HEK293 (cell line): ENCODE measurements at regions not wholly inside any gene's neighbourhood (a gene's known extent, or its start where the extent isn't known, plus 50 kb on each side); places are given as distances from the start of the nearest gene placed in this dataset.

Source experiments
- CTCF ChIA-PET: fragments of 350-600 bp; formaldehyde crosslinking; extraction: SDS; loops from one replicate; lab custom pipeline; 2021; ENCODE audit warnings: antibody characterized with exemption; lab: Yijun Ruan, JAX
- POLR2A ChIA-PET: fragments of 300-600 bp; formaldehyde crosslinking; extraction: SDS; loops from one replicate; lab custom pipeline; 2020; ENCODE audit warnings: antibody characterized with exemption, inconsistent platforms; lab: Yijun Ruan, JAX
- H3K27ac ChIP-seq: fragments of 200-500 bp; sonication (Bioruptor generic); 2 replicates; pipeline ENCODE4 v1.5.1; 2014; ENCODE audit warnings: low read depth, low read length, control low read depth, inconsistent platforms; ENCODE audit errors: extremely low read depth
- H3K36me3 ChIP-seq, 2 experiments: fragments of 200-500 bp in 1 of 2; sonication (Bioruptor generic) in 1 of 2; 1 replicate in 1 of 2; 2 replicates in 1 of 2; pipeline ENCODE4 v1.5.1; 2014 to 2017; ENCODE audit warnings: inconsistent platforms in 2 of 2, low read length in 2 of 2; ENCODE audit not compliant: control insufficient read depth in 2 of 2, insufficient read depth in 1 of 2
- H3K4me1 ChIP-seq: fragments of 200-500 bp; sonication (Bioruptor generic); 2 replicates; pipeline ENCODE4 v1.5.1; 2014; ENCODE audit warnings: mild to moderate bottlenecking, low read length, inconsistent platforms; ENCODE audit not compliant: control insufficient read depth, insufficient read depth
- H3K4me3 ChIP-seq: 2 replicates; pipeline ENCODE4 v1.5.1; 2011; ENCODE audit warnings: low read depth, mild to moderate bottlenecking, control low read depth, low read length, moderate library complexity
- H3K9me3 ChIP-seq: fragments of 200-500 bp; sonication (Bioruptor generic); 2 replicates; pipeline ENCODE4 v1.5.1; 2014; ENCODE audit warnings: low read depth, low read length, inconsistent platforms; ENCODE audit not compliant: control insufficient read depth, insufficient read depth
- HOXA7 ChIP-seq: sonication (generic); formaldehyde crosslinking; IDR thresholded peaks from 2 replicates; pipeline ENCODE4 v1.8.1; 2022; ENCODE audit warnings: missing genetic modification reagents, borderline replicate concordance
- KLF1 ChIP-seq: fragments of 450-650 bp; formaldehyde crosslinking; IDR thresholded peaks from 2 replicates; pipeline ENCODE4 v1.5.1; 2016; ENCODE audit warnings: missing biosample characterization, missing genetic modification characterization
- KLF16 ChIP-seq: fragments of 450-650 bp; formaldehyde crosslinking; IDR thresholded peaks from 2 replicates; pipeline ENCODE4 v1.5.1; 2017; ENCODE audit warnings: missing biosample characterization, missing genetic modification characterization
- KLF8 ChIP-seq: fragments of 450-650 bp; formaldehyde crosslinking; IDR thresholded peaks from 2 replicates; pipeline ENCODE4 v1.5.1; 2016; ENCODE audit warnings: missing biosample characterization, missing genetic modification characterization
- SALL2 ChIP-seq: fragments of 450-650 bp; formaldehyde crosslinking; IDR thresholded peaks from 2 replicates; pipeline ENCODE4 v1.5.0; 2017; ENCODE audit warnings: missing biosample characterization, mild to moderate bottlenecking, missing genetic modification characterization, borderline replicate concordance
- SETDB1 ChIP-seq: IDR thresholded peaks from one replicate; pipeline ENCODE4 v1.6.1; 2017; ENCODE audit warnings: mild to moderate bottlenecking, low read length, moderate library complexity, mixed read lengths; ENCODE audit not compliant: insufficient read length
- SP2 ChIP-seq: fragments of 450-650 bp; formaldehyde crosslinking; IDR thresholded peaks from 2 replicates; pipeline ENCODE4 v1.5.1; 2016; ENCODE audit warnings: missing biosample characterization, missing genetic modification characterization
- TCF7L2 ChIP-seq: IDR thresholded peaks from 2 replicates; pipeline ENCODE4 v1.6.1; 2011; ENCODE audit warnings: low read depth, mild to moderate bottlenecking, inconsistent platforms, low read length, moderate library complexity, borderline replicate concordance
- ZBTB11 ChIP-seq: fragments of 450-650 bp; formaldehyde crosslinking; conservative IDR thresholded peaks from 2 replicates; pipeline ENCODE4 v1.5.1; 2016; ENCODE audit warnings: low read depth, missing biosample characterization, missing genetic modification characterization
- ZBTB17 ChIP-seq: fragments of 450-650 bp; formaldehyde crosslinking; IDR thresholded peaks from 2 replicates; pipeline ENCODE4 v1.5.1; 2016; ENCODE audit warnings: missing biosample characterization, missing genetic modification characterization
- ZBTB44 ChIP-seq: fragments of 450-650 bp; IDR thresholded peaks from 2 replicates; pipeline ENCODE4 v1.5.1; 2018; ENCODE audit warnings: missing biosample characterization, mild to moderate bottlenecking, missing genetic modification characterization
- ZBTB7A ChIP-seq: fragments of 450-650 bp; formaldehyde crosslinking; IDR thresholded peaks from 2 replicates; pipeline ENCODE4 v1.5.1; 2016; ENCODE audit warnings: low read depth, missing biosample characterization, missing genetic modification characterization
- ZFP41 ChIP-seq: fragments of 450-650 bp; formaldehyde crosslinking; IDR thresholded peaks from 2 replicates; pipeline ENCODE4 v1.5.1; 2016; ENCODE audit warnings: missing biosample characterization, missing genetic modification characterization, borderline replicate concordance
- ZNF202 ChIP-seq: fragments of 450-650 bp; formaldehyde crosslinking; IDR thresholded peaks from 2 replicates; pipeline ENCODE4 v1.5.1; 2016; ENCODE audit warnings: missing biosample characterization, missing genetic modification characterization, borderline replicate concordance
- ZNF239 ChIP-seq: fragments of 450-650 bp; formaldehyde crosslinking; IDR thresholded peaks from 2 replicates; pipeline ENCODE4 v1.5.1; 2016; ENCODE audit warnings: missing biosample characterization, missing genetic modification characterization
- ZNF24 ChIP-seq: fragments of 450-650 bp; formaldehyde crosslinking; IDR thresholded peaks from 2 replicates; pipeline ENCODE4 v1.5.1; 2016; ENCODE audit warnings: missing biosample characterization, missing genetic modification characterization
- ZNF488 ChIP-seq: fragments of 450-650 bp; formaldehyde crosslinking; IDR thresholded peaks from 2 replicates; pipeline ENCODE4 v1.5.1; 2016; ENCODE audit warnings: missing biosample characterization, missing genetic modification characterization
- ZNF501 ChIP-seq: fragments of 450-650 bp; formaldehyde crosslinking; IDR thresholded peaks from 2 replicates; pipeline ENCODE4 v1.5.1; 2016; ENCODE audit warnings: missing biosample characterization, missing genetic modification characterization
- ZNF621 ChIP-seq: fragments of 450-650 bp; formaldehyde crosslinking; IDR thresholded peaks from 2 replicates; pipeline ENCODE4 v1.5.1; 2017; ENCODE audit warnings: missing biosample characterization, missing genetic modification characterization
- ZNF624 ChIP-seq: fragments of 450-650 bp; formaldehyde crosslinking; IDR thresholded peaks from 2 replicates; pipeline ENCODE4 v1.5.1; 2017; ENCODE audit warnings: missing biosample characterization, missing genetic modification characterization
- ZNF629 ChIP-seq: fragments of 450-650 bp; formaldehyde crosslinking; IDR thresholded peaks from 2 replicates; pipeline ENCODE4 v1.5.1; 2017; ENCODE audit warnings: missing biosample characterization, missing genetic modification characterization
- ZNF658 ChIP-seq: fragments of 450-650 bp; formaldehyde crosslinking; IDR thresholded peaks from 2 replicates; pipeline ENCODE4; 2016; ENCODE audit warnings: missing biosample characterization, missing genetic modification characterization
- ZNF76 ChIP-seq: fragments of 450-650 bp; formaldehyde crosslinking; IDR thresholded peaks from 2 replicates; pipeline ENCODE4; 2016; ENCODE audit warnings: low read depth, missing biosample characterization, missing genetic modification characterization, borderline replicate concordance
- ZNF785 ChIP-seq: fragments of 450-650 bp; formaldehyde crosslinking; IDR thresholded peaks from 2 replicates; pipeline ENCODE4 v1.5.1; 2016; ENCODE audit warnings: missing biosample characterization, missing genetic modification characterization
- ZNF830 ChIP-seq: fragments of 450-650 bp; IDR thresholded peaks from 2 replicates; pipeline ENCODE4 v1.5.0; 2018; ENCODE audit warnings: missing biosample characterization, missing genetic modification characterization, low read depth, mild to moderate bottlenecking, moderate library complexity
- ZSCAN23 ChIP-seq: fragments of 450-650 bp; formaldehyde crosslinking; IDR thresholded peaks from 2 replicates; pipeline ENCODE4 v1.5.1; 2016; ENCODE audit warnings: missing biosample characterization, missing genetic modification characterization
- ZSCAN5A ChIP-seq: fragments of 450-650 bp; formaldehyde crosslinking; IDR thresholded peaks from 2 replicates; pipeline ENCODE4 v1.5.1; 2016; ENCODE audit warnings: missing biosample characterization, missing genetic modification characterization
- ZXDB ChIP-seq: fragments of 450-650 bp; formaldehyde crosslinking; IDR thresholded peaks from 2 replicates; pipeline ENCODE4 v1.5.1; 2016; ENCODE audit warnings: missing biosample characterization, missing genetic modification characterization

- TF ChIP-seq ZNF624 (tag by site-specific recombination): no peak
- TF ChIP-seq ZBTB7A (tag by site-specific recombination): no peak
- TF ChIP-seq ZNF658 (tag by site-specific recombination): no peak
- no peak for TF ChIP-seq ZBTB17 (tag by site-specific recombination)
- no peak for TF ChIP-seq ZNF830 (tag by site-specific recombination)
- no peak for TF ChIP-seq KLF16 (tag by site-specific recombination)
- TF ChIP-seq ZBTB44 (tag by site-specific recombination): no peak
- no peak for TF ChIP-seq HOXA7
- no peak for TF ChIP-seq ZSCAN23
- TF ChIP-seq SALL2: no peak
- no peak for TF ChIP-seq ZSCAN5A (tag by site-specific recombination)
- no peak for TF ChIP-seq ZNF629 (tag by site-specific recombination)
- TF ChIP-seq TCF7L2: no peak
- TF ChIP-seq ZNF501 (tag by site-specific recombination): no peak
- no peak for TF ChIP-seq KLF8
- no peak for TF ChIP-seq ZNF785
- no peak for TF ChIP-seq SETDB1
- no peak for TF ChIP-seq ZFP41 (tag by site-specific recombination)
- no peak for TF ChIP-seq KLF1 (tag by site-specific recombination)
- TF ChIP-seq, all 188 proteins: peak for 0
- Histone ChIP-seq H3K4me1 (no peaks in the 10 kb centered on the region), H3K9me3 (no peaks in the 10 kb centered on the region), H3K36me3 (no peaks in the 10 kb centered on the region), H3K4me3 (no peak overlapping the region), H3K27ac (no peak overlapping the region)
- ChIA-PET POLR2A (no interaction called here), CTCF (no interaction called here)
These were observed 97.1 kb downstream of the ARF6 start for GRCh38 chr14:49989966-49990365.

- ChIA-PET POLR2A (no interaction called here), CTCF (interaction anchor here (1.2 kb wide), 1 partner anchor 8 kb away, joined by 4 read pairs; no protein-coding TSS in a partner anchor)
- H3K9me3 ChIP-seq: no peaks in the 10 kb centered on the region
- no peak overlapping the region for H3K4me3 ChIP-seq
- no peak overlapping the region for H3K27ac ChIP-seq
- no peaks in the 10 kb centered on the region for H3K4me1 ChIP-seq
- no peaks in the 10 kb centered on the region for H3K36me3 ChIP-seq
- TF ChIP-seq ZNF202 (tag by site-specific recombination) (no peak), ZBTB11 (tag by site-specific recombination) (no peak), ZNF24 (tag by site-specific recombination) (no peak), ZXDB (tag by site-specific recombination) (no peak), SP2 (tag by site-specific recombination) (no peak), ZNF239 (no peak), ZNF621 (no peak), ZNF488 (tag by site-specific recombination) (no peak), ZNF76 (tag by site-specific recombination) (no peak)
These were observed 98.6 kb downstream of the ARF6 start for GRCh38 chr14:49991491-49991890.
